Neural cell (in vitro differentiated cells): ENCODE measurements at regions not wholly inside any gene's neighbourhood (a gene's known extent, or its start where the extent isn't known, plus 50 kb on each side); places are given as distances from the start of the nearest gene placed in this dataset.

Experiments used
- H2AFZ ChIP-seq: fragments of 200-600, 300-800 bp; sonication (generic), shearing (Covaris generic); 2 replicates; pipeline ENCODE4 v1.6.0; 2014; ENCODE audit warnings: low read depth, mild to moderate bottlenecking, antibody characterized with exemption, low read length, moderate library complexity
- H3F3A ChIP-seq: fragments of 200-600 bp; shearing (Covaris generic); 2 replicates; pipeline ENCODE4 v1.6.1; 2016; ENCODE audit warnings: mild to moderate bottlenecking, moderate library complexity, mixed read lengths, antibody characterized with exemption, low read length; ENCODE audit not compliant: insufficient read depth, poor library complexity, severe bottlenecking
- H3K27ac ChIP-seq: fragments of 200-600, 300-800 bp; sonication (generic), shearing (Covaris generic); 2 replicates; pipeline ENCODE4 v1.5.1; 2014; ENCODE audit warnings: mild to moderate bottlenecking, low read length, moderate library complexity
- H3K27me3 ChIP-seq: fragments of 300-800, 200-600 bp; sonication (generic), shearing (Covaris generic); 2 replicates; pipeline ENCODE4 v1.6.0; 2014; ENCODE audit warnings: mild to moderate bottlenecking, low read depth, low read length, moderate library complexity; ENCODE audit not compliant: insufficient read depth
- H3K36me3 ChIP-seq: fragments of 300-800, 200-600 bp; sonication (generic), shearing (Covaris generic); 2 replicates; pipeline ENCODE4 v1.5.1; 2014; ENCODE audit warnings: mild to moderate bottlenecking, antibody characterized with exemption, low read length, moderate library complexity; ENCODE audit not compliant: insufficient read depth
- H3K4me2 ChIP-seq: fragments of 300-800, 200-600 bp; sonication (generic), shearing (Covaris generic); 2 replicates; pipeline ENCODE4 v1.6.0; 2014; ENCODE audit warnings: mild to moderate bottlenecking, low read length
- H3K4me3 ChIP-seq: fragments of 300-800, 200-600 bp; sonication (generic), shearing (Covaris generic); 2 replicates; pipeline ENCODE4 v1.5.1; 2014; ENCODE audit warnings: mild to moderate bottlenecking, low read length, moderate library complexity
- H3K79me2 ChIP-seq: fragments of 200-600 bp; shearing (Covaris generic); replicated peaks from 2 replicates; pipeline ENCODE4 v1.6.0; 2014; ENCODE audit warnings: mild to moderate bottlenecking, low read length, moderate library complexity; ENCODE audit not compliant: insufficient read depth
- H3K9ac ChIP-seq: fragments of 300-800, 200-600 bp; sonication (generic), shearing (Covaris generic); 2 replicates; pipeline ENCODE4 v1.6.1; 2016; ENCODE audit warnings: mild to moderate bottlenecking, low read length, mixed read lengths
- H3K9me2 ChIP-seq: fragments of 200-600 bp; shearing (Covaris generic); 2 replicates; pipeline ENCODE4 v1.6.1; 2016; ENCODE audit warnings: mild to moderate bottlenecking, low read length, mixed read lengths; ENCODE audit not compliant: insufficient read depth
- H3K9me3 ChIP-seq: fragments of 200-600, 300-800 bp; sonication (generic), shearing (Covaris generic); 2 replicates; pipeline ENCODE4 v1.6.1; 2016; ENCODE audit warnings: mild to moderate bottlenecking, mixed run types, low read length, moderate library complexity, mixed read lengths
- H4K20me1 ChIP-seq: fragments of 200-600 bp; shearing (Covaris generic); 2 replicates; pipeline ENCODE4 v1.6.1; 2016; ENCODE audit warnings: mild to moderate bottlenecking, mixed run types; ENCODE audit not compliant: insufficient read depth
- CTCF ChIP-seq: fragments of 450-650 bp; IDR thresholded peaks from 2 replicates; pipeline ENCODE4 v1.5.1; 2014; ENCODE audit warnings: antibody characterized with exemption, mild to moderate bottlenecking, moderate library complexity; ENCODE audit not compliant: poor library complexity, severe bottlenecking
- EP300 ChIP-seq: fragments of 450-650 bp; conservative IDR thresholded peaks from 2 replicates; pipeline ENCODE4 v1.6.1; 2014; ENCODE audit warnings: antibody characterized with exemption, mild to moderate bottlenecking, moderate library complexity; ENCODE audit not compliant: poor library complexity, severe bottlenecking
- EZH2 ChIP-seq: fragments of 200-600, 300-800 bp; shearing (Covaris generic), sonication (generic); IDR thresholded peaks from 2 replicates; pipeline ENCODE4 v1.6.1; 2014; ENCODE audit warnings: antibody characterized with exemption, low read length, borderline replicate concordance, mild to moderate bottlenecking; ENCODE audit not compliant: insufficient read depth, poor library complexity, severe bottlenecking
- MXI1 ChIP-seq: fragments of 450-650 bp; conservative IDR thresholded peaks from 2 replicates; pipeline ENCODE4 v1.6.1; 2014; ENCODE audit warnings: antibody characterized with exemption, mild to moderate bottlenecking; ENCODE audit not compliant: poor library complexity, severe bottlenecking
- POLR2AphosphoS5 ChIP-seq: IDR thresholded peaks from 2 replicates; pipeline ENCODE4 v1.6.1; 2012
- RAD21 ChIP-seq: fragments of 450-650 bp; conservative IDR thresholded peaks from 2 replicates; pipeline ENCODE4 v1.6.1; 2014; ENCODE audit warnings: antibody characterized with exemption, mild to moderate bottlenecking, moderate library complexity
- REST ChIP-seq: IDR thresholded peaks from 2 replicates; pipeline ENCODE4 v1.6.1; 2012; ENCODE audit warnings: borderline replicate concordance
- SMC3 ChIP-seq: fragments of 450-650 bp; conservative IDR thresholded peaks from 2 replicates; pipeline ENCODE4 v1.6.1; 2014; ENCODE audit warnings: antibody characterized with exemption, mild to moderate bottlenecking, moderate library complexity; ENCODE audit not compliant: poor library complexity
- TAF1 ChIP-seq: IDR thresholded peaks from 2 replicates; pipeline ENCODE4 v1.6.1; 2012; ENCODE audit warnings: low read depth

- Histone ChIP-seq H3K9ac (no peak overlapping the region), H3K9me2 (no peaks in the 10 kb centered on the region), H3K27ac (no peak overlapping the region), H3K27me3 (no peaks in the 10 kb centered on the region), H3K4me3 (no peak overlapping the region), H3K36me3 (no peaks in the 10 kb centered on the region), H3K79me2 (no peaks in the 10 kb centered on the region), H2AFZ (no peak overlapping the region), H3F3A (no peaks in the 10 kb centered on the region), H3K4me2 (no peak overlapping the region), H4K20me1 (no peaks in the 10 kb centered on the region), H3K9me3 (no peaks in the 10 kb centered on the region)
- no peak for TF ChIP-seq CTCF
- TF ChIP-seq MXI1: no peak
- no peak for TF ChIP-seq TAF1
- no peak for TF ChIP-seq REST
- no peak for TF ChIP-seq EZH2
- no peak for TF ChIP-seq RAD21
- no peak for TF ChIP-seq POLR2AphosphoS5
- TF ChIP-seq SMC3: no peak
- TF ChIP-seq EP300: no peak
These were observed 394.6 kb upstream of the FGF13 start for GRCh38 chrX:139106069-139106468.

GRCh38 chrX:139094671-139095592 lies 383.4 kb upstream of the FGF13 start:
- H3K27ac ChIP-seq: no peak overlapping the region
- H3K4me3 ChIP-seq: no peak overlapping the region
- no peaks in the 10 kb centered on the region for H3F3A ChIP-seq
- H3K36me3 ChIP-seq: no peaks in the 10 kb centered on the region
- no peaks in the 10 kb centered on the region for H3K79me2 ChIP-seq
- H3K27me3 ChIP-seq: no peaks in the 10 kb centered on the region
- no peak overlapping the region for H3K9ac ChIP-seq
- H3K9me2 ChIP-seq: no peaks in the 10 kb centered on the region
- H3K9me3 ChIP-seq: no peaks in the 10 kb centered on the region
- H4K20me1 ChIP-seq: no peaks in the 10 kb centered on the region
- no peak overlapping the region for H3K4me2 ChIP-seq
- no peak overlapping the region for H2AFZ ChIP-seq
- no peak for TF ChIP-seq SMC3
